ENCODE measurements at regions not wholly inside any gene's neighbourhood (a gene's known extent, or its start where the extent isn't known, plus 50 kb on each side); places are given as distances from the start of the nearest gene placed in this dataset.

- Histone ChIP-seq H3K9me3 (ENCODE audit: insufficient read depth, low read length) (no peaks in the 10 kb centered on the region), H3K36me3 (ENCODE audit: insufficient read depth, insufficient read length, low read length) (no peaks in the 10 kb centered on the region), H3K4me1 (ENCODE audit: insufficient read depth, insufficient read length) (no peaks in the 10 kb centered on the region), H3K4me3 (ENCODE audit: insufficient read length, low read depth) (no peak overlapping the region), H3K27me3 (ENCODE audit: insufficient read depth, insufficient read length) (no peaks in the 10 kb centered on the region), H3K9ac (ENCODE audit: insufficient read length, low read depth) (no peak overlapping the region)
- TF ChIP-seq ZNF274 (IDR thresholded peaks at IDR 0.05; ENCODE audit: low read depth, low read length) (no peak), YY1 (IDR thresholded peaks at IDR 0.05; ENCODE audit: insufficient read depth, insufficient read length) (no peak), SUZ12 (IDR thresholded peaks at IDR 0.05; ENCODE audit: extremely low read depth, insufficient read depth, insufficient read length) (no peak)
- DNase-seq (ENCODE audit: low read depth, low spot score), result no peak
Measured at GRCh38 chr6:90390379-90390778, 93.7 kb upstream of the BACH2 start.

DNA sequence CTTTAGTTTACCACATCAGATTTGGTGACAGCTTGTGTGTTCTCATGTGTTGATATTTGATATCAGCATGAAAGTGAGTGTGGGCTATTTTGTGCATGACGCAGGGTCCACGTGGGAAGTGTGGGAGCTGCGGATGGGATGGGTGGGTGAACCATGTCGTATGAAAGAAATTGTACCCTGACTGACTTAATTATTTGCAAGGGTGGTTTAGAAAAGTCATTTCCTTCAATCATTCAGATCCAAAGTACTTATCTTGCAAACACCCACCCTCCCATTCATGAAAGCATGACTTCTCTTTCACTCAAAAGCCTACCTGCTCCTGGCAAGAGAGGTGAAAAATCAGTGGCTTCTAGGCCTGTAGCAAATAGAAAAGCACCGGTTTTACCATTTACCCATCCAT, 91.8 kb upstream of the BACH2 start:
- Histone ChIP-seq H3K36me3 (ENCODE audit: insufficient read depth, insufficient read length, low read length) (no peaks in the 10 kb centered on the region), H3K4me1 (ENCODE audit: insufficient read depth, insufficient read length) (no peaks in the 10 kb centered on the region), H3K9ac (ENCODE audit: insufficient read length, low read depth) (no peak overlapping the region), H3K9me3 (ENCODE audit: insufficient read depth, low read length) (no peaks in the 10 kb centered on the region), H3K4me3 (ENCODE audit: insufficient read length, low read depth) (no peak overlapping the region), H3K27me3 (ENCODE audit: insufficient read depth, insufficient read length) (no peaks in the 10 kb centered on the region)
- no peak for DNase-seq (ENCODE audit: low read depth, low spot score)
- no peak for TF ChIP-seq SUZ12 (IDR thresholded peaks at IDR 0.05; ENCODE audit: extremely low read depth, insufficient read depth, insufficient read length)
- no peak for TF ChIP-seq ZNF274 (IDR thresholded peaks at IDR 0.05; ENCODE audit: low read depth, low read length)
- TF ChIP-seq YY1 (IDR thresholded peaks at IDR 0.05; ENCODE audit: insufficient read depth, insufficient read length), result no peak

DNA sequence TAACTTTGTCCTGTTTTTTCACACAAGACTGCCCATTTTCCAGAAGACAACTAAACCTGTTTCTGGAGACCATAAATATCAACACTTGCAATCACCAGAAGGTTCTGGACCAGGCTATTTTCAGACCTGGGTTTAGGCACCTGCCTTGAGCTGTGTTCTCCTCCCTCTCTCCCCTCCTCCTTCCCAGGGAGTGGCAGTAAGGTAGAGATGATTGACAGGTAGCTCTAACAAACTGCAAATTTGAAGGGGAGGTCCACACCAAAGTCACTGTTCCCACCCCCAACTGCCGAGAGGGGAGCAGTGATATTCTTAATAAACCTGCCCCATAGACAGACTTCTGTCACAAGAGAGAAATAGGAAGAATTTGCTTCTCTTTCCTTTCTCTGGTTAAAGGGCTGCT, 91.2 kb upstream of the BACH2 start:
- Histone ChIP-seq H3K9ac (ENCODE audit: insufficient read length, low read depth) (no peak overlapping the region), H3K9me3 (ENCODE audit: insufficient read depth, low read length) (no peaks in the 10 kb centered on the region), H3K4me3 (ENCODE audit: insufficient read length, low read depth) (no peak overlapping the region), H3K27me3 (ENCODE audit: insufficient read depth, insufficient read length) (no peaks in the 10 kb centered on the region), H3K4me1 (ENCODE audit: insufficient read depth, insufficient read length) (no peaks in the 10 kb centered on the region), H3K36me3 (ENCODE audit: insufficient read depth, insufficient read length, low read length) (no peaks in the 10 kb centered on the region)
- DNase-seq (ENCODE audit: low read depth, low spot score), result no peak
- TF ChIP-seq YY1 (IDR thresholded peaks at IDR 0.05; ENCODE audit: insufficient read depth, insufficient read length) (no peak), ZNF274 (IDR thresholded peaks at IDR 0.05; ENCODE audit: low read depth, low read length) (no peak), SUZ12 (IDR thresholded peaks at IDR 0.05; ENCODE audit: extremely low read depth, insufficient read depth, insufficient read length) (no peak)

- Histone ChIP-seq H3K4me1 (ENCODE audit: insufficient read depth, insufficient read length) (no peaks in the 10 kb centered on the region), H3K27me3 (ENCODE audit: insufficient read depth, insufficient read length) (no peaks in the 10 kb centered on the region), H3K9me3 (ENCODE audit: insufficient read depth, low read length) (no peaks in the 10 kb centered on the region), H3K4me3 (ENCODE audit: insufficient read length, low read depth) (no peak overlapping the region), H3K9ac (ENCODE audit: insufficient read length, low read depth) (no peak overlapping the region), H3K36me3 (ENCODE audit: insufficient read depth, insufficient read length, low read length) (no peaks in the 10 kb centered on the region)
- no peak for TF ChIP-seq YY1 (IDR thresholded peaks at IDR 0.05; ENCODE audit: insufficient read depth, insufficient read length)
- DNase-seq (ENCODE audit: low read depth, low spot score), result no peak
Measured at GRCh38 chr6:90387383-90387775, 90.7 kb upstream of the BACH2 start.

DNA sequence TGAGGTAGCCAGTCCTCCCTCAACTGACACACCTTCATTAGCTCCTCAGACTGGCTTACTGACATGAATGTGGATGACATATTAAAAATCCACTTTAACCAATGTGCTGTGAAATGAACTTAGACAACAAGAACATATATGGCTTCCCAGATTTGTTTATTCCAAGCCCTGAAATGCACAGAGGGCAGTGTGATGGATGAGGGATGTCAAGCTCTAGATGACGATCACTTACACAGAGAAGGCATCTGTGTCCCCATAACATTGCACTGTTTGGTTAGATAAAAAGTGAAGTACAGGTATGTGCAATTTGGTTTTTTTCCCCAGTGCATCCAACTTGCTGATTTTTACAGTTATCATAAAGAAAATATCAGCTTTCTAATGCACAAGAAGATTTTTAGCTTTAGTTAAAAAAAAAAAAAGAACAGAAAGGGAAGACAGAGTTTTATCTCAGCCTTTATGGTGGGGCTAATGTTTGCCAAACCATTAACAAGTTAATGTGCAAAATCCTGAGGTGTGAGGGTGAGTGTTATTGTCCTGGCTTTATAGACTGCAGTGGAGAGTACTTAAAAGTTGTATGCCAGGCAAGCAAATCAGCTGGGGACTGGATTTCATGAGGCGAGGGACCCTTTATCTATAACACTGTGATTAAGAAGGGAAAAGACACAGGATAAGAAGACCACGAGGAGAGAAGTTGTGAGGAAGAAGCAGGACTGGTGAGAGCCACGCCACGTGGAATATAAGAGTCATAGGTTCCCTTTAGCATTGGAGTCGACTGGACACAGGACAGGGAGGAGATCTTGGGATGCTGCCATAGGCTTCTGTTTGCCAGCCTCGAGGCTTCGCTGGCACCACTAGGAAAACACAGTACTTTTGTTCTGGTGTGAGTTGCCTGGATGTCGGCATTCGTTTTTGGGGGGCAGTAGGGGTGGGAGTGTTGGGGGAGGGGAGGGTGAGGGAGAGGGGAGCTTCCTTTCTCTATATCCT, 90.0 kb upstream of the BACH2 start:
- no peaks in the 10 kb centered on the region for H3K27me3 ChIP-seq (ENCODE audit: insufficient read depth, insufficient read length)
- no peak overlapping the region for H3K4me3 ChIP-seq (ENCODE audit: insufficient read length, low read depth)
- no peaks in the 10 kb centered on the region for H3K9me3 ChIP-seq (ENCODE audit: insufficient read depth, low read length)
- TF ChIP-seq ZNF274 (IDR thresholded peaks at IDR 0.05; ENCODE audit: low read depth, low read length) (no peak), SUZ12 (IDR thresholded peaks at IDR 0.05; ENCODE audit: extremely low read depth, insufficient read depth, insufficient read length) (no peak), YY1 (IDR thresholded peaks at IDR 0.05; ENCODE audit: insufficient read depth, insufficient read length) (no peak)
- no peak for DNase-seq (ENCODE audit: low read depth, low spot score)
- no peaks in the 10 kb centered on the region for H3K36me3 ChIP-seq (ENCODE audit: insufficient read depth, insufficient read length, low read length)
- no peaks in the 10 kb centered on the region for H3K4me1 ChIP-seq (ENCODE audit: insufficient read depth, insufficient read length)
- H3K9ac ChIP-seq (ENCODE audit: insufficient read length, low read depth), result no peak overlapping the region

GRCh38 chr6:90385759-90386313, 89.2 kb upstream of the BACH2 start:
- Histone ChIP-seq H3K9ac (ENCODE audit: insufficient read length, low read depth) (no peak overlapping the region), H3K36me3 (ENCODE audit: insufficient read depth, insufficient read length, low read length) (no peaks in the 10 kb centered on the region), H3K9me3 (ENCODE audit: insufficient read depth, low read length) (no peaks in the 10 kb centered on the region), H3K4me3 (ENCODE audit: insufficient read length, low read depth) (no peak overlapping the region), H3K4me1 (ENCODE audit: insufficient read depth, insufficient read length) (no peaks in the 10 kb centered on the region), H3K27me3 (ENCODE audit: insufficient read depth, insufficient read length) (no peaks in the 10 kb centered on the region)
- DNase-seq (ENCODE audit: low read depth, low spot score), result no peak
- TF ChIP-seq YY1 (IDR thresholded peaks at IDR 0.05; ENCODE audit: insufficient read depth, insufficient read length), result no peak
- TF ChIP-seq SUZ12 (IDR thresholded peaks at IDR 0.05; ENCODE audit: extremely low read depth, insufficient read depth, insufficient read length), result no peak

- Histone ChIP-seq H3K36me3 (ENCODE audit: insufficient read depth, insufficient read length, low read length) (no peaks in the 10 kb centered on the region), H3K27me3 (ENCODE audit: insufficient read depth, insufficient read length) (no peaks in the 10 kb centered on the region), H3K9ac (ENCODE audit: insufficient read length, low read depth) (no peak overlapping the region), H3K9me3 (ENCODE audit: insufficient read depth, low read length) (no peaks in the 10 kb centered on the region), H3K4me3 (ENCODE audit: insufficient read length, low read depth) (no peak overlapping the region), H3K4me1 (ENCODE audit: insufficient read depth, insufficient read length) (no peaks in the 10 kb centered on the region)
- no peak for DNase-seq (ENCODE audit: low read depth, low spot score)
- TF ChIP-seq YY1 (IDR thresholded peaks at IDR 0.05; ENCODE audit: insufficient read depth, insufficient read length), result no peak
- TF ChIP-seq SUZ12 (IDR thresholded peaks at IDR 0.05; ENCODE audit: extremely low read depth, insufficient read depth, insufficient read length), result no peak
- TF ChIP-seq ZNF274 (IDR thresholded peaks at IDR 0.05; ENCODE audit: low read depth, low read length), result no peak
Measured at GRCh38 chr6:90384720-90385119, 88.1 kb upstream of the BACH2 start.
